H1 (cell line): ENCODE measurements at regions not wholly inside any gene's neighbourhood (a gene's known extent, or its start where the extent isn't known, plus 50 kb on each side); places are given as distances from the start of the nearest gene placed in this dataset.

Experiments used
- POLR2A ChIP-seq, 2 experiments: IDR thresholded peaks; 1 replicate in 1 of 2; 2 replicates in 1 of 2; pipeline ENCODE4 v1.6.1; 2011; ENCODE audit warnings: low read depth in 2 of 2, low read length in 2 of 2, mild to moderate bottlenecking in 2 of 2; ENCODE audit errors: control extremely low read depth in 1 of 2
- SIX5 ChIP-seq: IDR thresholded peaks from 2 replicates; pipeline ENCODE4 v1.6.1; 2011; ENCODE audit warnings: mild to moderate bottlenecking, low read depth, low read length
- SUZ12 ChIP-seq: fragments of 200-600 bp; sonication (generic); IDR thresholded peaks from 2 replicates; pipeline ENCODE4 v1.6.1; 2012; ENCODE audit warnings: mild to moderate bottlenecking, inconsistent platforms, low read length, moderate library complexity, mixed read lengths
- TF ChIP-seq, protein P1 (sequence below): IDR thresholded peaks from 2 replicates; pipeline ENCODE4 v1.6.1; 2011; ENCODE audit warnings: low read depth, mild to moderate bottlenecking, low read length; ENCODE audit not compliant: insufficient read depth

DNA sequence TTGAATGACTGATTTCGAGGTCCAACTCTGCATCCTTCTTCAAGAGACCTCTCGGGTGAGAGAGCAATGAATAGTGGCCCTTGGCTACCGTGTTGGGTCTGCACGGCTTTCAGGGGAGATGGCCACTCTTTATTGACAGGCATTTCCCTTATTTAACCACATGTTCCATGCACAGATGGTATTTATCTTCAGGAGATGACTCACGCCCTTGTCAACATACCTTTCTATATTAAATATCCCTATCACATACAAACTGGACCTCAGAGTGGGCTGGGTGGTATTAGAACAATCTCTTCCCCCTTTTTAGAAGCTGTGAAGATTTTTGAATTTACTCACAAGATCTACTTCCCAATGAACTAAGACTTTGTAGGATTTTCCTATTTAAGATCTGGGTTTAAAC is 109.6 kb upstream of the CDC42EP3 start (continued):
- TF ChIP-seq, protein P1, sequence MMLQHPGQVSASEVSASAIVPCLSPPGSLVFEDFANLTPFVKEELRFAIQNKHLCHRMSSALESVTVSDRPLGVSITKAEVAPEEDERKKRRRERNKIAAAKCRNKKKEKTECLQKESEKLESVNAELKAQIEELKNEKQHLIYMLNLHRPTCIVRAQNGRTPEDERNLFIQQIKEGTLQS, result no peak
- no peak for TF ChIP-seq SUZ12
- TF ChIP-seq POLR2A (IDR thresholded peaks at IDR 0.05; ENCODE audit: control extremely low read depth in 1 of 2, low read depth in 2 of 2, low read length in 2 of 2), result no peak
- no peak for TF ChIP-seq SIX5
